ENCODE measurements at regions not wholly inside any gene's neighbourhood (a gene's known extent, or its start where the extent isn't known, plus 50 kb on each side); places are given as distances from the start of the nearest gene placed in this dataset.
A peak's percentile ranks its signal among the peaks of the same experiment; 100 is the strongest.

- DNase-seq: no peak
- Histone ChIP-seq H3K79me2 (ENCODE audit: insufficient read depth, low read length) (no peaks in the 10 kb centered on the region), H2AFZ (ENCODE audit: insufficient read depth, low read depth, low read length, poor library complexity, severe bottlenecking) (peak overlapping the region; percentile 39), H3K9ac (ENCODE audit: insufficient read depth, low read length, poor library complexity, severe bottlenecking) (no peak overlapping the region), H3K27ac (ENCODE audit: low read depth in 1 of 2, low read length in 2 of 2) (no peak overlapping the region), H3K9me3 (replicated peaks in 1 of 2; ENCODE audit: control insufficient read depth in 1 of 2, insufficient read depth in 1 of 2, low read length in 2 of 2) (no peaks in the 10 kb centered on the region), H3K27me3 (ENCODE audit: control insufficient read depth in 2 of 2, insufficient read depth in 2 of 2, low read length in 2 of 2) (no peaks in the 10 kb centered on the region), H4K20me1 (ENCODE audit: insufficient read depth, low read length) (no peaks in the 10 kb centered on the region), H3K4me3 (replicated peaks in 1 of 3; ENCODE audit: low read depth in 2 of 3, low read length in 3 of 3) (no peak overlapping the region), H3K4me2 (replicated peaks; ENCODE audit: extremely low read depth, low read length, poor library complexity, severe bottlenecking) (no peak overlapping the region), H3K4me1 (ENCODE audit: control insufficient read depth in 1 of 2, insufficient read depth in 2 of 2, low read length in 2 of 2) (peaks cover 11 to 12% of the 10 kb centered on the region in 2 donors), H3K36me3 (replicated peaks in 1 of 2; ENCODE audit: control insufficient read depth in 1 of 2, insufficient read depth in 2 of 2, low read length in 2 of 2) (no peaks in the 10 kb centered on the region)
- Mint-ChIP-seq H3K27ac (no peak overlapping the region), H3K27me3 (ENCODE audit: low read depth in 3 of 3) (peaks cover 1 to 2% (median 2%) of the 10 kb centered on the region in 3 donors), H3K36me3 (no peaks in the 10 kb centered on the region), H3K9me3 (peaks cover 0 to 3% (median 0%) of the 10 kb centered on the region in 7 donors), H3K4me1 (peaks cover 21% of the 10 kb centered on the region), H3K4me3 (no peak overlapping the region)
- no peak for TF ChIP-seq CTCF (IDR thresholded peaks at IDR 0.05)
- intact Hi-C loops (cut with micrococcal nuclease): no loop called here
- no CpG with 5 or more reads among the region's 6 CpGs for WGBS (ENCODE audit: insufficient coverage)
Observed at GRCh38 chr6:71107911-71108420, 151.1 kb upstream of the B3GAT2 start.

GRCh38 chr6:71114544-71114943, 157.7 kb upstream of the B3GAT2 start:
- peaks cover 0 to 3% (median 0%) of the 10 kb centered on the region in 3 donors for H3K27me3 Mint-ChIP-seq (ENCODE audit: low read depth in 3 of 3)

More at GRCh38 chr6:71114544-71114943, 157.7 kb upstream of the B3GAT2 start:
- Mint-ChIP-seq H3K36me3 (no peaks in the 10 kb centered on the region), H3K9me3 (peaks cover 8 to 13% (median 10%) of the 10 kb centered on the region in 7 donors), H3K27ac (peak overlapping the region in 4 of 7 donors; percentile 23 to 69 (median 36)), H3K4me3 (no peak overlapping the region), H3K4me1 (peaks cover 18% of the 10 kb centered on the region)
- TF ChIP-seq CTCF (IDR thresholded peaks at IDR 0.05): no peak
- no peaks in the 10 kb centered on the region for H3K27me3 ChIP-seq (ENCODE audit: control insufficient read depth in 2 of 2, insufficient read depth in 2 of 2, low read length in 2 of 2)
- H4K20me1 ChIP-seq (ENCODE audit: insufficient read depth, low read length): no peaks in the 10 kb centered on the region
- no peak for DNase-seq
- H3K4me3 ChIP-seq (replicated peaks in 1 of 3; ENCODE audit: low read depth in 2 of 3, low read length in 3 of 3): peak overlapping the region in 1 of 3 experiments; percentile 16
- 40% methylated on average over 1 of the region's 4 CpGs for WGBS (ENCODE audit: insufficient coverage)
- no peak overlapping the region for H3K9ac ChIP-seq (ENCODE audit: insufficient read depth, low read length, poor library complexity, severe bottlenecking)
- peaks cover 14 to 17% of the 10 kb centered on the region in 2 donors for H3K4me1 ChIP-seq (ENCODE audit: control insufficient read depth in 1 of 2, insufficient read depth in 2 of 2, low read length in 2 of 2)
- no peaks in the 10 kb centered on the region for H3K79me2 ChIP-seq (ENCODE audit: insufficient read depth, low read length)
- peak overlapping the region; percentile 21 for H3K4me2 ChIP-seq (replicated peaks; ENCODE audit: extremely low read depth, low read length, poor library complexity, severe bottlenecking)
- no peaks in the 10 kb centered on the region for H3K9me3 ChIP-seq (replicated peaks in 1 of 2; ENCODE audit: control insufficient read depth in 1 of 2, insufficient read depth in 1 of 2, low read length in 2 of 2)
- intact Hi-C loops (cut with micrococcal nuclease): no loop called here
- H3K36me3 ChIP-seq (replicated peaks in 1 of 2; ENCODE audit: control insufficient read depth in 1 of 2, insufficient read depth in 2 of 2, low read length in 2 of 2): no peaks in the 10 kb centered on the region
- H3K27ac ChIP-seq (ENCODE audit: low read depth in 1 of 2, low read length in 2 of 2): peak overlapping the region in 1 of 2 donors; percentile 53
- H2AFZ ChIP-seq (ENCODE audit: insufficient read depth, low read depth, low read length, poor library complexity, severe bottlenecking): no peak overlapping the region
